Activated CD4-positive, alpha-beta T cell treated with anti-CD3 and anti-CD28 coated beads, Interleukin-2, amount 50 U/mL, for 48 hours (primary cell): ENCODE measurements at regions not wholly inside any gene's neighbourhood (a gene's known extent, or its start where the extent isn't known, plus 50 kb on each side); places are given as distances from the start of the nearest gene placed in this dataset.
"Not testable (repeated sequence)": the region's sequence is repeated elsewhere in the genome, so short reads cannot be mapped to it uniquely, and the experiment has no call there.

ENCODE experiments used
- DNase-seq, 2 experiments: peaks; one replicate each; pipeline ENCODE4 v3.0.0-alpha.2; 2020

DNA sequence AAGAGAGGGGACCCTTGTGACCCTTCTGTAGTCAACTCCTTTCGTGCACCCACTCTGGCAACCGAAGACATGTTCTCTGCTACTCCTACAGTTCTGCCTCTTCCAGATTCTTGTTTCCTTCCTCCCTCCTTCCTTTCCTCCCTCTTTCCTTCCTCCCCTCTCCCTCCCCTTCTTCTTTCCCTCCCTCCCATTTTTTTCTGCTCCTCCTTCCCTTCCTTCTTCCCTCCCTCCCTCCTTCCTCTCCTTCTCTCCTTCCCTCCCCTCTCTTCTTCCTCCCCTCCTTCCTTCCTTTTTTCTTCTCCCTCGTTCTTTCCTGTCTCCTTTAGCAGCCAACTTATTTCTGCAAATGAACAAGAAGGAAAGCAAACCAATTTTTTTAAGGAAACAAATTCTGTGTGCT lies 111.5 kb downstream of the NPTX2 start:
- no peak for DNase-seq

DNA sequence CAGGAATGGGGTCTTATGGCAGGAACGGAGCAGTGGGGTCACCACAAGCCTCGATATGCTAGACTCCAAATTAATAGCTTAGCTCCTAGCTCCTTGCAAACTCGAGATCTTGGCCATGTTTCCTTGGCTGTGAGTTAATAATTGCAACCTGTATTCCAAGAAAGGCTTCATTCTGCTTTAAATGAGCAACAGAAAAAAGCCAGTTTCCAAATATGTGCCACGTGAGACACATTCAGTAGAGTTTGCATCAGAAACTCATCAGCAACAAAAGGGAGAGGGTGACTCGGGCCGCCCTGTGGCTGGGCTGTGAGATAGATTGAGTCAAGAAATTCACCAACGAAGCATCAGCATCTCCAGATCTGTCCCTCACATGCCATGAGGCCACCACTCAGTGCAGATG lies 112.0 kb downstream of the NPTX2 start:
- no peak for DNase-seq

DNA sequence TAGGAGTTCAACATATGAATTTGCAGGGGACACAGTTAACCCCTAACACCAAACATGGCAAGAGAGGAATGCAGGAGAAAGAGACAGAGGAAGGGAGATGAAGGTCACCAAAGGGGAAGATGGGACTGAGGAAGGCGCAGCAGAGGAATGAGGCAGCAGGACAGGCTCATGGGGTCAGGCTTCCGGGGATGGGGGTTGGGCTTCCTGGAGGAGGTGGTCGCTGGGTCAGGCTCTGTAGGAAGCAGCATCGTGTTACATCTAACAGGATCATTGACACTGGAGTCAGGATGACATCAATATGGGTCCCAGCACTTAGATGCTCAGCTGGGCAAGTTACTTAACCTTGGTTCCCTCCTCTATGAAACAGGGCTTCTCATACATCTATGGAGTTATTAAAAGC lies 113.2 kb downstream of the NPTX2 start:
- no peak for DNase-seq

DNA sequence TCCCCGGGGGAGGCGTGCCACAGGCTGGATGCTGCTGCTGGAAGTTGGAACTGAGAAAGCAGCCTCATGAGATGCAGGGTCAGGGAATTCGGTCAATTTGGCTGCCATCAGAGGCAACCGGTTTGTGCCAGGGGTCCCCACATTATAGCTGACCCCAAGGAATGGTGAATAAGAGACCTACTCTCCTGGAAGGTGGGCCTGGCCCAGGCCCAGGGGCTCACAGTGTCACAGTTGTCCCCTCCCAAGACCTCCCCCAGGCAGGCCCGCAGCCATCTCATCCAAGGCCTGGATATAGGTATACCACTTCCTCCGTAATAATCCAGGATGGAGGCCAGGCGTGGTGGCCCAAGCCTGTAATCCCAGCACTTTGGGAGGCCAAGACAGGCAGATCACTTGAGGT lies 114.6 kb downstream of the NPTX2 start:
- DNase-seq, result no peak

DNA sequence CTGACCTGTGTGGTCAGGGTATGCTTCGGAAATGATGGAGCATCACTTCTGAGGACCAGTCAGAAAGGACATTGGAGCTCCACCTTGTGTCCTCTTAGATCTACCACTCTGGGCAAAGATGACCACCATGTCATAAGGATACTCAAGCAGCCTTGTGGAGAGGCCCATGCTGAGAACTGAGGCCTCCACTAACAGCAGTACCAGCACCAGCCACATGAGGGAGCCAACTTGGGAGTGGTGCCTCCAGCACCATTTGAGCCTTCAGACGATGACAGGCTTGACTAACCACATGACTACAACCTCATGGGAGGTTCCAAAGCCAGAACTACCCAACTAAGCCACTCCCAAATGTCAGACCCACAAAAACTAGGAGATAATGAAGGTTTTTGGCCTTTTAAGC lies 116.0 kb downstream of the NPTX2 start:
- peak; percentile 71 to 76 for DNase-seq

DNA sequence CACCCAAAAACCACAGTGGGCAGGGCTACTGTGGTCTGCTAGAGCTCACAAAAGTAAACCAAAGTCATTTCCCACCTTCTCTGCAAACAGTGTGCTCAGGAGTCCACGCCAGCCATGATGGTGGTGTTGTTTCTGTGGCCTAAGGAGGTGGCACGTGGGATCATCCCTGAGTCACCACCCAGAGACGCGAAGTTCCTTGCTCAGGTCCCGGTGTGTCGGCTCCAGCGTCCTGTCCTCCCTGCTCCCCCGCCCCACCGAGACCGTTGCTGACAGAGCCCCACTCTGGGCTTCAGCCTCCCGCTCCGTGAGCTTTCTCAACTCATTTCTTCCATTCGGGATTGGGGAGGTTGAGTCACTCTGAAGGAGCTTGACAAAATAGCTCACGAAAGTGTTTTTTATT lies 118.7 kb downstream of the NPTX2 start:
- no peak for DNase-seq

DNA sequence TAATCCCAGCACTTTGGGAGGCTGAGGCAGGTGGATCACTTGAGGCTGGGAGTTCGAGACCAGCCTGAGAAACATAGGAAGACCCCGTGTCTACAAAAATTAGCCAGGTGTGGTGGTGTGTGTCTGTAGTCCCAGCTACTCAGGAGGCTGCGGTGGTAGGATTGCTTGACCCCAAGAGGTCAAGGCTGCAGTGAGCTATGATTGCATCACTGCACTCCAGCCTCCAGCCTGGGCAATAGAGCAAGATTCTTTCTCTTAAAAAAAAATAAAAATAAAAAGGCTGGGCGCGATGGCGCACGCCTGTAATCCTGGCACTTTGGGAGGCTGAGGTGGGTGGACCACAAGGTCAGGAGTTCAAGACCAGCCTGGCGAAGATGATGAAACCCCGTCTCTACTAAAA lies 119.4 kb downstream of the NPTX2 start:
- not testable (repeated sequence) for DNase-seq

DNA sequence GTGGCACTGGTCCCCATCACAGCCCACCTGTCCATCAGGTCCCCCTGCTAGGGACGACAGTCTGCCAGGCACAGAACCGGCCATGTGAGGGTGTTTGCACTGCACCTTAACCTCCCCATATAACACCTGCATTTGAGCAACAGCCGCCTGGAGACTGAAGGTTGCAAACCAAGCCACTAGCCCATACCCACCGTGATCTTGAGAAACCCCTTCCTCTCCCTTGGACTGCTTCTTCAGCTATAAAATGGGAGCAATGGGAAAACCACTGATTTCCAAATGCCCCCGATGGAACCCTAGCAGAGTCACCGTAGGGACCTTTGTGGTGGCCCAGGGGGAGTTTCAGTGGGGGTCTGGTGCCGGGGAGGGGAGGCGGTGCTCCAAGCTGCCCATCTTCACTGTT lies 120.1 kb downstream of the NPTX2 start:
- no peak for DNase-seq

DNA sequence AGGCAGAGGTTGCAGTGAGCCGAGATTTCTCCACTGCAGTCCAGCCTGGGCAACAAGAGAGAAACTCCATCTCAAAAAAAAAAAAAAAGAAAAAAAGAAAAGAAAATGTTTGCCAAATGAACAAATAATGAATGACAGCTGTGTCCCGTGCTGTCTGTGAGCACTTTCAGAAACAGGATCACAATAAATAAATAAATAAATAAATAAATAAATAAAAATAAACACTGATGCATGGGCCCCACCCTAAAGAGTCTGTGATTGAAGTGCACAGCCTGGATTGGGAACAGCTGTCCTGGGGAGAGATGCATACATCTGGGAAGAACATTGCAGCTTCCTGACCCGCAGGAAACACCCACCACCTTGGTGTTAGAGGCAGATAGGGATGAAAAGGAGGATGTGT lies 123.6 kb downstream of the NPTX2 start:
- DNase-seq, result no peak

DNA sequence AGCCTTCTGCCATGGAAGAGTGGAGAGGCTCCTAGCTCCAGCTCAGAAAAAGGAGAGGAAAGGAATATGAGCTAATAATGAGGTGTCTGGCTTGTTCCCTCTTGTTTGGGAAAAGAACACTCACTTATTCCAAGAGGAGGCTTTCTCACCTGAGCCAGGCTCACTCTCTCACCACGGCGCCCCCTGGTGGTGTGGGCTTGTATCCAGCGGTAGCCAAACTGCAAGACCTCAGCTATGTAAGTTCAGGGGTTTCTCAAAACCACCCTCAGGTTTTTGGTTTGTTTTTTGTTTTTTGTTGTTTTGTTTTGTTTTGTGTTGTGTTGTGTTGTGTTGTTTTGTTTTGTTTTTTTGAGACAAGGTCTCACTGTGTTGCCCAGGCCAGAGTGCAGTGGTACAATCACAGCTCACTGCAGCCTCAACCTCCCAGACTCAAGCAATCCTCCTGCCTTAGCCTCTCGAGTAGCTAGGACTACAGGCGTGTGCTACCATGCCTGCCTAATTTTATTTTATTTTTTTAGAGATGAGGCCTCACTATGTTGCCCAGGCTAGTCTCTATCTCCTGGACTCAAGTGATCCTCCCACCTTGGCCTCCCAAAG lies 124.0 kb downstream of the TMEM130 start:
- DNase-seq, result peak; percentile 79 to 82

DNA sequence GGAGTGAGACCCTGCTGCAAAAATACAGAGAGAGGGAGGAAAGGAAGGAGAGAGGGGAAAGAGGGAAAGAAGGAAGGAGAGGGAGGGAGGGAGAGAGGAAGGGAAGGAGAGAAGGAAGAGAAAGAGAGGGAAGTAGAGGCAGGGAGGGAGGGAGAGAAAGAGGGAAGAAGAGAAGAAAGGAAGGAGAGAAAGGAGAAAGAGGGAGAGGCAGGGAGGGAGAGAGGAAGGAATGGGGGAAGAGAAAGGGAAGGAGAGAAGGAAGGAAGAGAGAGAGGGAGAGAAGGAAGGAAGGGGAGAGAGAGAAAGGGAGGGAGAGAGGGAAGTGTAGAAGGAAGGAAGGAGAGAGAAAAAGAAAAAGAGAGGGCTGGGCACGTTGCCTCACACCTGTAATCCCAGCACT lies 121.7 kb downstream of the TMEM130 start:
- no peak for DNase-seq

DNA sequence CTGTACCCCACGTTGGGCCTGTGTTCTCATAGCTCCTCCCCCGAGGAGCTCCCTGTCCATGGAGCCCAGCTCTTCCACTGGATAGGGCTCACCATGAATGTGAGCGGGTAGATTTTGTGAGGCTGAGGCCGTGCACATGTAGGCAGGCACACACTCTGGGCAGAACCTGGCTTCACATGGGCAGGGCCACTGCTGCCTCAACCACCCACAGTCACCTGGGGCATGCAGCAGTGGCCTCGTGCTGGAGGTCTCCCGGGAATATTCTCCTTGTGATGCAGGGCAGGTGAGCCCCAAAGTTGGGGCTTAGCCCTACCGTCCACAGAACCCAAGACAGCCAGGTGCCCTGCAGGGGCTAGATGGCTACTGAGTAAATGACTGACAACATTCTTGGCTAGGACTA lies 116.6 kb downstream of the TMEM130 start:
- no peak for DNase-seq

DNA sequence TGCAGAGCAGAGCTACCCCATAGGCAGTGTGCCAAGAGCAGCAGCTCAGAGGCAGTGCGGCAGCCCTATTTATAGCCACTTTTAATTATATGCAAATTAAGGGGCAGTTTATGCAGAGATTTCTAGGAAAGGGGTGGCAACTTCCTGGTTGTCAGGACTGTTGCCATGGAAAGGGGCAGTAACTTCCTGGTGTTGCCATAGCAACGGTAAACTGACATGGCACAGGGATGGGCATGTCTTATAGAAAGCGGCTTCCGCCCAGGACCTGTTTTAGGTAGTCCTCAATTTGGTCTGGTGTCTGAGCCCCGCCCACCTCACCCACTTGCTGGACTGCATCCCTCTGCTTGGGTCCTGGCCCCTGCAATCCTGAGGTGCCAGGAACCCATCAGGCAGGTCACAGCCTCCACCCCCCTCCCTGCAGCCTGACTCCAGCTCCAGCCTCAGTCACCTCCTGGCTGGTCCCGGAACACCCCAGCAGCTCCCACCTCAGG lies 115.8 kb downstream of the TMEM130 start:
- no peak for DNase-seq

DNA sequence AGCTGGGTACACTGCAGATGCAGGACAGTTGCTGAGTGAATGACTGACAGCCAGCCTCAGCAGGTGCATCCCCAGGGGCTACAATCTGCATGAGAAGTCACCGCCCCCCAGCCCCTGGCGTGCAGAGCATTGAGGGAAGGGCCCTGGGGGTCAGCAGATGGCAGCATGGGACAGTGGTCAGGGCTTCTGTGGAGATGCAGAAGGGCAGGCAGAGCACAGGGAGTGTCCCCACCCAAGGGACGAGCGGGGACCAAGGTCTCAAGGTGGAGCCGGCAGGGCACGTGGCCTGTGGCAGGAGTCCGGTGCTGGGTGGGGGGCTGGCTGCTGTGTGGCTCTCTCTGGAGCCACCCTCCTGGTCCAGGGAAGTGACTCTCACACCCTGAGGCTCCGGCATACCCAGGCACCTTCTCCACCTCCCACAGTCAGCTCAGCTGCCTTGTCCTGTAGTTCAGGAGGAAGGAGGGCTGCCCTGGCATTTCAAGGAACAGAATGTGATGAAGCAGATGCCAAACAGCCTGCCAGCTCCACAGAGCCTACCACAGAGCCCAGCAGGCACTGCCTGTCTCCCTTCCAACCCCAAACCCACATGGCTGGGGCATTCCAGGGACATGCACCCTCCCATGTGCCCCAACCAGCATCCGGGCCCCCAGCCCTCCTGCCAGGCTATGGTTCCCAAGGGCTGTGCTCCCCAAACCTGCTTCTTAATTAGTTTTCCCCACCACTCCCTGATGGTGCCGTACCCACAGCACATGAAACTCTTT lies 114.5 kb downstream of the TMEM130 start:
- DNase-seq, result no peak

DNA sequence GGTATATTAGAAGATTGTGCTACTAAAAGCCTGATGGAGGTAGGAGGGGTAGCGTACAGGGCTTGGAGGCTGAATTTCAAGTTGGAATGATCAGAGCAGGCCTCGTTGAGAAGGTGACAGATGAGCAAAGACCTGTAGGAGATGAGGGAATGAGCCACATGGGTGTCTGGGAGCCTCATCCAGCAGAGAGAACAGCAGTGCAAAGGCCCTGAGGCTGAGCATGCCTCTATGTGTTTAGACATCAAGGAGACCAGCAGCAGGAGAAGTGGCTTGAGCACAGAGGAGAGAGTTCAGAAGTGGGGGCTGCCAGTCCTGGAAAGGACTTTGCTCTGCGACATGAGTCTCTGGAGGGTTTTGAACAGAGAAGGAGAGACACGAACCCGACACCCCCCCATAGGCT lies 111.7 kb downstream of the TMEM130 start:
- DNase-seq, result no peak

DNA sequence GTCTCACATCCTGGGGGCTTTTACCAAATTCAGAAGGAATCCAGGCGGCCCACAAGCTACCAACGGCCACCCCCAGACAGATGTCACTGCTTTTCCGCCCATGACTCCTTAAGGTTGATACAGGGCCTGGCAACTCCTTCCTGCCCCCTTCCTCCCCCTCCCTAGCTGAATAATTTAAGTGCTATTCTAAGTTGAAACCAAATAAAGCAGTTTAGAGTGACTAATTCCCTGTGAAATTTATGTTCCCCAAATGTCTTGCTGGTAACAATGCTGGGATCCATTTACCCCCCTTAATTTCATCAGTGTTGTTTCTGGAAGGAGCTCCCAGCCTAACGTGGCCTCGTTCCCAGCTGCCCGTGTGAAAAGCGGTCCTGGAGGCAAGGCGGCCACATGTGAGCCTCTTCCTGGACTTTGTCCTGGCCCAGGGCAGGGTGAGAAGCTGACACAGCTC lies 109.6 kb downstream of the TMEM130 start:
- DNase-seq, result no peak

DNA sequence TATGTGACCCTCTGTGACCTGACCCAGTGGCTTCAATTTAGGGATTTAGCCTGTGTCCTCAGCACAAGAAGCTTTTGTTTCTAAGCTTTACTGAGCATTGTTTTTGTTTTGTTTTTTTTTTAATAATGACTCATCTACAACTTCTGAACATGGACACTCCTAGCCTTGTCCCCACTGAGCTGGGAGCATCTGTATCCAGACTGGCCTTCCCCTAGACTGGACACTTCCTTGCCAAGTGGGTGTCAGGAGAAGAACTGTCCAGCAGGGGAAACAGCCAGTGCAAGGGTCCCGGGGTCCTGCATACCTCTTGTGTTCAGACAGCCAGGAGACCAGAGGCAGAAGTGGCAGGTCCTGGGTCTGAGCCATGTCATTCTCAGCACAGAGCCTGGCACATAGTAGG lies 108.6 kb downstream of the TMEM130 start:
- DNase-seq, result no peak

DNA sequence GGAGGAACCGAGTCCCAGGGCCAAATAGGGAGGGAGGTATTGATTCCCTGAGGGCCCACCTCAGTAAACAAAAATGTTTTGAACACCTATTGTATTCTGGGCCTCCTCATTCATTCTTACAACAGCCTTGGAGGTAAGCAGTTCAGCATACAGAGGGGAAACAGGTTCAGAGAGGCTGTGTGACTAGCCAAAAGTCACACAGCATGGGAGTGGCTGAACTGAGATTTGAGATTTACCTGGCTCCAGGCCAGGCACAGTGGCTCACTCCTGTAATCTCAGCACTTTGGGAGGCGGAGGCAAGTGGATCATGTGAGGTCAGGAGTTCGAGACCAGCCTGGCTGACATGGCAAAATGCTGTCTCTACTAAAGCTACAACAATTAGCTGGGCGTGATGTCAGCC lies 107.2 kb downstream of the TMEM130 start:
- no peak for DNase-seq

DNA sequence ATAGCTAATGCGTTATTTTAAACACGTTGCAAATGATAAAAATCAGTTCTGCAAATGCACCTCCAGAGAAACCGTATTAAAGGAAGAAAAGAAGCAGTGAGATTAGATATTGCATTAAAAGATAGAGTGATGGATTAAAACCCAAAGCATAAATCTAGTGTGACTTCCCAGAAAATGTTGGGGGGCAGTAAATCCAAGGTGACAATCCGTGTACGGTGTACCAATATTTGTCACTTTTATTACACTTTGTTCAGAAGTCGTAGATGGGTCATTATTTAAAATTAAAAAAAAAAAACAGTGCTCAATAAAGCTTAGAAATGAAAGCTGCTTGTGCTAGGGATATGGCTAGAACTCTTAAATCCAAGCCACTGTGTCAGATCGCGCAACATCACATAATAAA lies 106.4 kb downstream of the TMEM130 start:
- DNase-seq, result no peak

DNA sequence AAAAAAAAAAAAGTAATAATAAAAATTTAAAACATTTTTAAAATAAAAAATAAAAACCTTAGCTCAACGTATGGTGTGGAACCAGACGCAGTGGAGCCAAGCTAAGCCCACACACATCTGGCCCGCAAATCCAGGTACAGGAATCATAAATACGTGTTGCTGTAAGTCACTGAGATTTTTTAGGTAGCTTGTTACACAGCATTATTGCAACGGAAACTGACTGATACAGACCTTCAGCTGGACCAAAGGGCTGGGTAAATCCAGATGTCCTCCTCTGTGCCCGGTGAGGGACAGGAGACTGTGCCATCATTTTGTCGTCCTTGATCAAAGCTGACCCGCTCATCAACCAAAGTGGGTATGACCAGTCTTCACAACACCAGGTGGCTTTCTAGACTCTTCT lies 104.9 kb downstream of the TMEM130 start:
- DNase-seq, result no peak

DNA sequence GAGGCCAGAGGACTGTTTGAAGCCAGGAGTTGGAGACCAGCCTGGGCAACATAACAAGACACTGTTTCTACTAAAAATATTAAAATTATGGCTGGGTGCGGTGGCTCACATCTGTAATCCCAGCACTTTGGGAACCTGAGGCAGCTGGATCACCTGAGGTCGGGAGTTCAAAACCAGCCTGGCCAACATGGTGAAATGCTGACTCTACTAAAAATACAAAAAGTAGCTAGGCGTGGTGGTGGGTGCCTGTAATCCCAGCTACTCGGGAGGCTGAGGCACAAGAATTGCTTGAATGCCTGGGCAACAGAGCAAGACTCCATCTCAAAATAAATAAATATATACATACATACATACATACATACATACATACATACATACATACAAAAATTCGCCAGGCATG lies 99.7 kb downstream of the TMEM130 start:
- DNase-seq, result not testable (repeated sequence)

DNA sequence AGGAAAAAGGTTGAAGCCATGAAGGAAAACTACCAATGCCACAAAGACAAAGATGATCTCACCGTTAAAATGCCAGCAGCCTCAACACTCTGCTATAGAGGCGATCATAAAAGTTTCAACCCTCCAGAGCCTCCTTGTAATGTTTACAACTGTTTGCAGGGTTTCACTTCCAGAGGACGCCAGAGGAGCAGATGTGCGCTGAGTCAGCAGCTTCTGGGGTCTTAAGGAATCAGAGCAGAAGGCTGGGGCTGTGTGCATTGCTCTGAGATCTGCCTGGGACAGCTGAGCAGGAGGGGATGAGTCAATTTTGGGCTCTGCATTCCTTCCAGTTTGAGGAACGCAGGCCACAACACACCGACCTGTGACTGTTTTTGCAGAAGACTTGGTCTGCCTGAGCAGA lies 98.3 kb downstream of the TMEM130 start:
- no peak for DNase-seq

DNA sequence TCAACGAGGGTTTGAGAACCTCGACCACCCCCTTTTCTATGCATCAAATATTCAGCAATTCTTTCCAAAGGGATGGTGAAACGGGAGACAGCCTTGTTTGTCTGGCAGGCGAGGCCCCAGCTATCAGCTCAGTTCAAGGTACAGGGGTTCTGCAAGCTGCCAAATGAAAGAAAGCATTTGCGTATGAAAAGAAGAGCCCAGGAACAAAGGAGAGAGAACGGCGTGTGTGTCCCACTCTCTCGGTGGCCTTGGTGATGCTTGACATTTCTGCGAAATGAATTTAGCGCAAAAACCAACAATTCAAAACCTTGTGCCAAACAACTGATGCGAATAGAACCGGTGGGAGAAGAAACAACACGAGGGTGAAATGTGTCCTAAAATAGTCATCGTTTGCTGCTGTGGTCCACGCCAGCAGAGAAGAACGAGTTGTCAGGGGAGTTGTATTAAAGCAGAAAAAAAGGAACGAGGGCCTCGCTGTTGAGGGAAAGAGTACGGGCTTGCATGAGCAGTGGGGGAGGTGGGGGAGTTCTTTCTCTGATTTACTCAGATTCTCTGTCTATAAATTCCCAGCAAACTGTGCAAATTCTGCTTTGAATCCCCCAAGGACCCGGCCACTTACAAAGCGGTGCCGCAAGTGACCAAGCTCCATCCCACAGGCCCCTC lies 97.7 kb downstream of the TMEM130 start:
- DNase-seq, result no peak

DNA sequence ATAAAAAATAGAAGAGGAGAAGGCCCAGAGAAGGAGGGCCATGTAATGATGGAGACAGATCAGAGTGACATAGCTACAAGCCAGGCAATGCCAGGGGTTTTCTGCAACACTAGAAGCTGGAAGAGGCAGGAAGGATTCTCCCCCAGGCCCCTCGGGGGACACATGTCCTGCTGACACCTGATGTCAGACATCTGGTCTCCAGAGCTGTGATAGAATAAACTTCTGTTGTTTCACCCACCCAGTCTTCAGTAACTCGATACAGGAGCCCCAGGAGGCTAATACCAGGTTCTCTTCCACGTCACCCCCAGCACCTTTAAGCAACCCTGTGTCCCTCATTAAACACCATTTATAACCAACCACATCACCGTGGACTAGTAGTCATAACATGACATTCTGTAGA lies 94.9 kb downstream of the TMEM130 start:
- no peak for DNase-seq
